WTC11 (cell line): ENCODE measurements at regions not wholly inside any gene's neighbourhood (a gene's known extent, or its start where the extent isn't known, plus 50 kb on each side); places are given as distances from the start of the nearest gene placed in this dataset.

Experiments used
- ATAC-seq: fragments of 200-7000 bp; cut with Tn5 transposase; 2 replicates; pipeline ENCODE4 v1.10.0; 2021; ENCODE audit warnings: mild to moderate bottlenecking, moderate library complexity
- CTCF ChIA-PET: fragments of 300-600 bp; sonication (Branson Sonifier 250); formaldehyde crosslinking; loops from one replicate; lab custom pipeline; 2021; ENCODE audit warnings: antibody characterized with exemption; lab: Charles Lee
- POLR2A ChIA-PET: fragments of 350-600 bp; sonication (Branson Sonifier 250); formaldehyde crosslinking; loops from one replicate; lab custom pipeline; 2021; ENCODE audit warnings: antibody characterized with exemption; lab: Charles Lee
- DNase-seq: peaks from one replicate; pipeline ENCODE4 v3.0.0; 2021; ENCODE audit warnings: low spot score
- H3K27ac Mint-ChIP-seq: 2 replicates; pipeline ENCODE4 v1.8.0; 2021; ENCODE audit warnings: mixed read lengths
- H3K27me3 Mint-ChIP-seq: 2 replicates; pipeline ENCODE4 v1.8.0; 2021; ENCODE audit warnings: low read depth, mild to moderate bottlenecking, moderate library complexity, mixed read lengths
- H3K36me3 Mint-ChIP-seq: 2 replicates; pipeline ENCODE4 v1.8.0; 2021; ENCODE audit warnings: mixed read lengths
- H3K4me1 Mint-ChIP-seq: 2 replicates; pipeline ENCODE4 v1.8.0; 2022; ENCODE audit warnings: mixed read lengths
- H3K4me3 Mint-ChIP-seq: 2 replicates; pipeline ENCODE4 v1.8.0; 2021; ENCODE audit warnings: mild to moderate bottlenecking, moderate library complexity, mixed read lengths
- H3K9me3 Mint-ChIP-seq: 2 replicates; pipeline ENCODE4 v1.8.0; 2021; ENCODE audit warnings: mixed read lengths
- E2F4 ChIP-seq: sonication (generic); formaldehyde crosslinking; IDR thresholded peaks from 2 replicates; pipeline ENCODE4 v1.8.1; 2022; ENCODE audit warnings: low read depth, mild to moderate bottlenecking, moderate library complexity, missing genetic modification reagents, borderline replicate concordance
- ERG ChIP-seq: fragments of 250-450 bp; sonication (Bioruptor Pico); IDR thresholded peaks from 2 replicates; pipeline ENCODE4 v1.8.0; 2021; ENCODE audit warnings: mild to moderate bottlenecking
- ESRRA ChIP-seq: sonication (generic); formaldehyde crosslinking; IDR thresholded peaks from 2 replicates; pipeline ENCODE4 v1.8.1; 2022; ENCODE audit warnings: mild to moderate bottlenecking, missing genetic modification reagents, borderline replicate concordance
- FOXP1 ChIP-seq: sonication (generic); formaldehyde crosslinking; IDR thresholded peaks from 2 replicates; pipeline ENCODE4 v1.8.0; 2022; ENCODE audit warnings: missing genetic modification reagents, mild to moderate bottlenecking, moderate library complexity, borderline replicate concordance
- FOXP4 ChIP-seq: sonication (generic); formaldehyde crosslinking; IDR thresholded peaks from 2 replicates; pipeline ENCODE4 v1.8.0; 2022; ENCODE audit warnings: mild to moderate bottlenecking, missing genetic modification reagents
- GABPB1 ChIP-seq: sonication (generic); formaldehyde crosslinking; IDR thresholded peaks from 2 replicates; pipeline ENCODE4 v1.8.1; 2023; ENCODE audit warnings: mild to moderate bottlenecking, missing genetic modification reagents
- MLX ChIP-seq: sonication (generic); formaldehyde crosslinking; IDR thresholded peaks from 2 replicates; pipeline ENCODE4 v1.8.1; 2023; ENCODE audit warnings: mild to moderate bottlenecking, missing genetic modification reagents, moderate library complexity
- NFE2L1 ChIP-seq: sonication (generic); formaldehyde crosslinking; IDR thresholded peaks from 2 replicates; pipeline ENCODE4 v1.8.1; 2023; ENCODE audit warnings: missing genetic modification reagents
- NR1H2 ChIP-seq: sonication (generic); formaldehyde crosslinking; IDR thresholded peaks from 2 replicates; pipeline ENCODE4 v1.9.0; 2021; ENCODE audit warnings: mild to moderate bottlenecking, moderate library complexity, missing genetic modification reagents
- NR2C2 ChIP-seq: sonication (generic); formaldehyde crosslinking; IDR thresholded peaks from 2 replicates; pipeline ENCODE4 v1.8.0; 2022; ENCODE audit warnings: mild to moderate bottlenecking, missing genetic modification reagents
- NR3C1 ChIP-seq: sonication (generic); formaldehyde crosslinking; conservative IDR thresholded peaks from 2 replicates; pipeline ENCODE4 v1.8.1; 2023; ENCODE audit warnings: low read depth, mild to moderate bottlenecking, missing genetic modification reagents
- SOX15 ChIP-seq: fragments of 250-450 bp; sonication (Bioruptor Pico); IDR thresholded peaks from 2 replicates; pipeline ENCODE4 v1.9.0; 2021; ENCODE audit warnings: mild to moderate bottlenecking
- TP53 ChIP-seq: sonication (generic); formaldehyde crosslinking; IDR thresholded peaks from 2 replicates; pipeline ENCODE4 v1.8.1; 2023; ENCODE audit warnings: mild to moderate bottlenecking, missing genetic modification reagents
- USF2 ChIP-seq: sonication (generic); formaldehyde crosslinking; IDR thresholded peaks from 2 replicates; pipeline ENCODE4 v1.8.1; 2023; ENCODE audit warnings: mild to moderate bottlenecking, missing genetic modification reagents, moderate library complexity
- ZBTB21 ChIP-seq: sonication (generic); formaldehyde crosslinking; IDR thresholded peaks from 2 replicates; pipeline ENCODE4 v1.8.1; 2023; ENCODE audit warnings: mild to moderate bottlenecking, missing genetic modification reagents, borderline replicate concordance
- ZNF219 ChIP-seq: sonication (generic); formaldehyde crosslinking; IDR thresholded peaks from 2 replicates; pipeline ENCODE4 v1.8.0; 2023; ENCODE audit warnings: missing genetic modification reagents, mild to moderate bottlenecking, borderline replicate concordance
- ZNF317 ChIP-seq: sonication (generic); formaldehyde crosslinking; IDR thresholded peaks from 2 replicates; pipeline ENCODE4 v1.8.1; 2023; ENCODE audit warnings: low read depth, mild to moderate bottlenecking, moderate library complexity, missing genetic modification reagents, borderline replicate concordance
- ZSCAN18 ChIP-seq: fragments of 250-450 bp; sonication (Bioruptor Pico); IDR thresholded peaks from 2 replicates; pipeline ENCODE4 v2.1.2; 2022; ENCODE audit warnings: mild to moderate bottlenecking, moderate library complexity

- no peak for TF ChIP-seq ESRRA (CRISPR knock-in tag)
- no peak for TF ChIP-seq MLX (CRISPR knock-in tag)
- no peak for TF ChIP-seq ZSCAN18 (CRISPR knock-in tag)
- TF ChIP-seq FOXP4 (CRISPR knock-in tag), result no peak
- TF ChIP-seq NR3C1 (CRISPR knock-in tag), result no peak
- no peak for TF ChIP-seq SOX15 (CRISPR knock-in tag)
- TF ChIP-seq ERG (CRISPR knock-in tag), result no peak
- no peak for TF ChIP-seq USF2 (CRISPR knock-in tag)
These were observed 425.4 kb downstream of the PLOD2 start (continued) for GRCh38 chr3:145735631-145736030.

GRCh38 chr3:145737952-145738351 is 423.0 kb downstream of the PLOD2 start:
- no peak for TF ChIP-seq ZNF317 (CRISPR knock-in tag)
- ChIA-PET CTCF (no interaction called here), POLR2A (no interaction called here)
- H3K9me3 Mint-ChIP-seq, result peaks cover 19% of the 10 kb centered on the region
- peaks cover 4% of the 10 kb centered on the region; the same call in 1 of the 2 replicates for H3K36me3 Mint-ChIP-seq
- no peak overlapping the region for H3K4me3 Mint-ChIP-seq
- H3K27me3 Mint-ChIP-seq, result no peaks in the 10 kb centered on the region
- H3K4me1 Mint-ChIP-seq, result peaks cover 3% of the 10 kb centered on the region
- ATAC-seq (no peak), DNase-seq (no peak)
- no peak overlapping the region for H3K27ac Mint-ChIP-seq

GRCh38 chr3:145739926-145740325 is 421.1 kb downstream of the PLOD2 start:
- DNase-seq (no peak), ATAC-seq (no peak)
- POLR2A ChIA-PET, result no interaction called here
- TF ChIP-seq ZNF219 (no peak), FOXP4 (CRISPR knock-in tag) (no peak), NFE2L1 (CRISPR knock-in tag) (no peak), TP53 (CRISPR knock-in tag) (no peak), NR1H2 (CRISPR knock-in tag) (no peak), ERG (CRISPR knock-in tag) (no peak), ZBTB21 (CRISPR knock-in tag) (no peak), NR2C2 (CRISPR knock-in tag) (no peak), FOXP1 (CRISPR knock-in tag) (no peak), GABPB1 (CRISPR knock-in tag) (no peak), E2F4 (CRISPR knock-in tag) (no peak)
- peaks cover 4% of the 10 kb centered on the region; the same call in 1 of the 2 replicates for H3K36me3 Mint-ChIP-seq
- H3K27ac Mint-ChIP-seq, result no peak overlapping the region
- H3K27me3 Mint-ChIP-seq, result no peaks in the 10 kb centered on the region
- no peak overlapping the region for H3K4me3 Mint-ChIP-seq
- H3K4me1 Mint-ChIP-seq, result peaks cover 3% of the 10 kb centered on the region
- CTCF ChIA-PET, result no interaction called here
- H3K9me3 Mint-ChIP-seq, result peaks cover 19% of the 10 kb centered on the region
